CD4-positive, alpha-beta T cell treated with Interleukin-15 for 1 hour (primary cell): ENCODE measurements at regions not wholly inside any gene's neighbourhood (a gene's known extent, or its start where the extent isn't known, plus 50 kb on each side); places are given as distances from the start of the nearest gene placed in this dataset.
"Not testable (repeated sequence)": the region's sequence is repeated elsewhere in the genome, so short reads cannot be mapped to it uniquely, and the experiment has no call there.

Experiments used
- DNase-seq: peaks from one replicate; pipeline ENCODE4 v3.0.0-alpha.2; 2020

DNA sequence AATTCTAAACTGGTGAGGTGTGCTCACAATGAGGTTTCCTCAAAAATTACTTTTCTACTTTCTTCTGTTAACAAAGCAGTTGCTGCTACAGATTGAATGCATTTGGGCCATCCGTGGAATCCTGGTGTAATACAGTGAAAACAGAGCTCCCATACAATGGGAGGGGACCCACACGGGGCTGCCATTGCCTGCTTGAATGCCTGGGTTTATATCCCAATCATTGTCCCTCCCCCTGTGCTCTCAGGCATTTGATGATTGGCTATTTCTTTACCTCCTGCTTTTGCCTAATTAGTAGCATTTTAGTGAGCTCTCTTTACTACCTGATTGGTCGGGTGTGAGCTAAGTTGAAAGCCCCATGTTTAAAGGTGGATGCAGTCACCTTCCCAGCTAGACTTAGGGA lies 52.9 kb upstream of the CSF1 start:
- DNase-seq: not testable (repeated sequence)

DNA sequence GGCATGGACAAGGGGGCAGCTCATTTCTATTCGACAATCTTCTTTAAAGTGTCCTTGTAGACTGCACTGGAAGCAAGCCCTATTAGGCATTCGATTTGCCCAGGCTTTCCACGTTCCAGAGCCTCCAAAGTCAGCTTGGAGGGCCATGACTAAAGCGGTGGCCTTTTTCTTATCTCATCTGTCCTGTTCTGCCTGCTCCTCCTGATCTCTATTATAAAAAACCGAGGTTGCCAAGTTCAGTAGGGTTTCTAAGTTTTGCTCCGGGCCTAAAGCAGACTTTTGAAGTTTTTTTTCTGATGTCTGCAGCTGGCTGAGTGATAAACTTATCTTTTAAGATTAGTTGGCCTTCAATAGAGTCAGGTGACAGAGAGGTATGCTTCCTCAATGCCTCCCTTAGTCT lies 54.7 kb upstream of the CSF1 start:
- DNase-seq: not testable (repeated sequence)

DNA sequence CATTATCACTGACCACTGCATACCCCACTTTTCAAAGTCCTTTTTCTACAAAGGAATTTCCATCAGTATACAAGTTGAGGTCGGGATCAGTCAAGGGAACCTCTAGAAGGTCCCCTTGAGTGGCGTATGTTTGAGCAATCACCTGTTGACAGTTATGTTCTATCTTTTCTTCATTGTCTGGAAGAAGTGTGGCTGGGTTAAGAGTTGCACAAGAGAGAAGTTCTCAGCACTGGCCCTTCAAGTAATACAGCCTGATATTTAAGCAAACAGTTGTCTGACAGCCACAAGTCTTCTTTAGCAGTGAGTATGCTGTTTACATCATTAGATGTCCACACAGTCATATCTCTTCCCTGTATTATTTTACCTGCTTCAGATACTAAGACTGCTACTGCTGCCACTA lies 56.7 kb upstream of the CSF1 start:
- DNase-seq: not testable (repeated sequence)

DNA sequence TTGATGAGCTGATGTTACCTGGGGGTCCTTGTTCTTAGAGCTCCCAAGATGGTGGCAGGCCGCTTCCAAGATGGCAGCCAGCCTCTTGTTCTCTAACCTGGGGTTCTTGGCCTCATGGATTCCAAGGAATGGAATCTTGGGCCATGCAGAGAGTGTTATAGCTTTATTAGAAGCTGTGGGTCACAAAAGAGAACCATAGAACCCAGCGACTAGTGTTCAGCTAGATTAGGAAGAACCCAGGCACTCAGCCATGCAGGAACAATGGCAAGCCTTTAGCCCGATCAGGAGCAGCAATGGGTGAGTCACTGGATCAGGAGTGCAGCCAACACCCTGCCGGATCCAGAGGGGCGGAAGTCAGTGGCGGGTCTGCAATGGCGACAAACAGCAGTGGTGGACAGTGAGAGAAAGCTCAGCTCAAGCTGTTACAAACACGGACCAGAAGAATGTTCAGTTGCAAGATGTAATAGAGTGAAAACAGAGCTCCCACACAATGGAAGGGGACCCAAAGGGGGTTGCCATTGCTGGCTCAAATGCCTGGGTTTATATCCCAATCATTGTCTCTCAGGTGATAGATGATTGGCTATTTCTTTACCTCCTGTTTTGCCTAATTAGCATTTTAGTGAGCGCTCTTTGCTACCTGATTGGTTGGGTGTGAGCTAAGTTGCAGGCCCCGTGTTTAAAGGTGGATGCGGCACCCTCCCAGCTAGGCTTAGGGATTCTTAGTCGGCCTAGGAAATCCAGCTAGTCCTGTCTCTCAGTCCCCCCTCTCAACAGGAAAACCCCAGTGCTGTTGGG lies 58.2 kb upstream of the CSF1 start:
- DNase-seq: not testable (repeated sequence)

DNA sequence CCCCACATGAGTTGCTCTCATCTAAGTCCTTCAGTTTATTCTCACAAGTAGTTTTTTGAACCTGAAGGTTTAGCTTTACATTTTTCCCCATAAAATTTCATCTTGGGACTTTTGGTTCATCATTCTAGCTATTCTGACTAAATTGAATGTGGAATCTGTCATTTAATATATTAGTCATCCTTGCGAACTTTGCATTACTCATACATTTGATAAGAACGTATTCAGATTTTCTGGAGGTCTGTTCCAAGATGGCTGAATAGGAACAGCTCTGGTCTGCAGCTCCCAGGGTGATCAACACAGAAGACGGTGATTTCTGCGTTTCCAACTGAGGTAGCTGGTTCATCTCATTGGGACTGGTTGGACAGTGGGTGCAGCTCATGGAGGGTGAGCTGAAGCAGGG lies 59.8 kb upstream of the CSF1 start:
- no peak for DNase-seq

DNA sequence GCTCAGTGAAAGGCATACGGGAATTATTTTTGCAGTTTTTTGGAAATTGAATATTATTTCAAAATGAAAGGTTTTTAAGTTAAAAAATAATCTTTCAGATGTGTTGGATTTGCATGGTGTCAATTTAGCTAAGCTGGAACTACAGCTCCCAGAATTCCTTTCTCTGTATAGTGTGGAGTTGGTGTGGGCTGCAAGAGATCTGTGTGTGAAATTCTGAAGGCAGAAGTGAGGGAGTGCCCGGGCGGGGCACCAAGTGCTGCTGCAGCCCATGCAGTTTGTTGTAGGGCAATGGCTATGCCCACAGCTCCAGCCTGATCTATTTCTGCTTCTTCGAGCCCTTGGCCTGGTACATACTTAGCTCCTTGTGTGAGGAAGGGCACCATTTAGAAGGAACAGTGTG lies 60.5 kb upstream of the CSF1 start:
- no peak for DNase-seq

DNA sequence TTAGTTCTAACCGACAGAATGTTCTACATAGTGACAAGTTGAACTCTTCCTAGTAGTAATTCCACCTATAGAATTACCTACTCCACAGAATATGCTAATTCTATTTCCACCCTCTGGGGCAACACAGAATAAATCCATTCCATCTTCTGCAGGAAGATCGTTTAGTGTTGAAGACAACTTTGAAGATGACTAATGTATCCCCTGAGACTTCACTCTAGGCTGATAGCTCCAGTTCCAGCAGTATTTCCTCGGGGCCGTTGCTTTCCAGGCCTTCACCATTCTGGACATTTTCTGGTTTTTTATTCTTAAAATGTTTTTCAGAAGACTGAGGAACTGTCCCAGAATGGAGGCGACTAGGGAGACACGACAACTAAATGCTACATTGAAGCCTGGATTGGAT lies 61.0 kb upstream of the CSF1 start:
- DNase-seq: no peak

DNA sequence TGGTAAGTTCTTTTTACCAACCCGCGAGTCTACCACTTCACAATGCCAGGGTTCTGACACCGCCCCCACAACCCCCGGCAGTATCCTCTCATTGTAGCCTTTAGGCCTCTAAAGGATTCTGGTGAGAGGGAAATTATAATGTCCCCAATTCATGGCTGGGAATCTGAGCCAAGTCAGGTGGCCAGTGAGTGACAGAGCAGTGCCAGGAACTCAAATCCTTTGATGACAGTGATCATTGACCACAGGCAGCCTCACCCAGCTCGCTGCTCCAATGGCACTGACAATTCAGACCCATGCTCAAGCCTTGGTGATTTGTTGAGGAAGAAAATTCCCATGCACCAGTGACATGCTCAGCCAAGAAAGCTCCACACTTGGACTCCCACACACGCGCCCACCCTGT lies 63.4 kb upstream of the CSF1 start:
- DNase-seq: no peak

DNA sequence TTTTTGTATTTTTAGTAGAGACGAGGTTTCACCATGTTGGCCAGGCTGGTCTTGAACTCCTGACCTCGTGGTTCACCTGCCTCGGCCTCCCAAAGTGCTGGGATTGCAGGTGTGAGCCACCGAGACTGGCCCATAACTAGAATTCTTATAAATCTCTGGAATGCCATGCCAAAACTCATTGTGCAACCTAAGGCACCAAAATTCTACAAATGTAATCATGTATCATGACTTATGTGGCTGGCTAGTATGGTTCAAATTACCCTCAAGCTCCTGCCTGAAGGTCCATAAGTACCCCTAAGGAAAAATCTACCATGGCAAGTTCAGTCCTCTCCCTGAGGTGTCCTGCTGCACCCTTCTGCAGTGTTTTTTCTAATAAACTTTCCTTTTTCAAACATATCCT lies 63.8 kb upstream of the CSF1 start:
- DNase-seq: no peak

DNA sequence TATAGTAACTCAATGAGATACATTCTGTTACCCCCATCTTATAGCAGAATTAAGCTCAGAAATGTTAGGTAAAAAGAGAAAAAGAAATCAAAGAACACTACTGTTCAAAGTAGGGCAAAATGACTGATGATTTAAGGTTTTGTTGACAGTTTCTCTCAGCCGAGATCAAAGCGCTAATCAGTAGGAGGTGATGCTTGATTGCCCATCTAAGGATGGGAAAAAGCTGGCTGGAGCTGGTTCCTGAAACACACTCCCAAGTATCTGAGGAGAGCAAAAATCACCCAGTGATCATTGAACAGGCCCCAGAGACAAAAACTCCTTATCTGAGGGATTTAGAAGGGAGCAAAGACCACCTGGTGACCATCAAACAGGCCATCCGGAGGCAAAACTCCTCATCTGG lies 64.5 kb upstream of the CSF1 start:
- DNase-seq: no peak

DNA sequence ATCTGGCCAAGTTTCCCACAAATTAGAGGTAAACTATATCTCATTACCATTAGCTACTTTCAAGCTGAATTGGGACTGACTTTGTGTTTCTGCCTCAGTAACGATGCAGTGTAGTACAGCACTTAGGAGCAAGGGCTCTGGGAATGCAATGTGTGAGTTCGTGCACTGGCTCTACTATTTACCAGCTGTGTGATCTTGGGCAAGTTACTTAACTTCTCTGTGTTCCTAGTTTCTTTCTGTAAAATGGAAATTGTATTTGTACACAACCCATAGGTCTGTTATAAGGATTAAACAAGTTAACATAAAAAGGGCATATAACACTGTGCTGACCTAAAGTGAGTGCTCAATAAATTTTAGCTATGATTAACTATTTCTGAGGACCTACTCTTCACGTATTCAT lies 65.0 kb upstream of the CSF1 start:
- DNase-seq: no peak

DNA sequence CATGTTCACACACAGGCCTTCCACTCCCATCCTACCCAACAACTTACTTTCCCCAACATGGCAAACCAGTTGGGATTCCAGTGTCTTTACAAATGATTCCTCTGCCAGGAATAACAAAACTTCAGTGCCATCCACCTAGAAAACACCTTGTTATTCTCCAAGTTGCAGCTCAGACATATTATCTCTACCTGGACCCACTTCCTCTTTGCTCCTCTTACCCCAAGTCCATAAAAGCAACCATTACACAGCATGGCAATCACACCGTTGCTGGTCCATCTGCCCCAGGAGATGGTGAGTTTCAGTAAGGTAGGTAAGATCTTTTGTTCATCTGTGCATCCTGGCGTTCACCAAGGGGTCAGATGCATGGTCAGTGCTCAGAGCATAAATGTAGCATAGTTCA lies 66.0 kb upstream of the CSF1 start:
- no peak for DNase-seq

DNA sequence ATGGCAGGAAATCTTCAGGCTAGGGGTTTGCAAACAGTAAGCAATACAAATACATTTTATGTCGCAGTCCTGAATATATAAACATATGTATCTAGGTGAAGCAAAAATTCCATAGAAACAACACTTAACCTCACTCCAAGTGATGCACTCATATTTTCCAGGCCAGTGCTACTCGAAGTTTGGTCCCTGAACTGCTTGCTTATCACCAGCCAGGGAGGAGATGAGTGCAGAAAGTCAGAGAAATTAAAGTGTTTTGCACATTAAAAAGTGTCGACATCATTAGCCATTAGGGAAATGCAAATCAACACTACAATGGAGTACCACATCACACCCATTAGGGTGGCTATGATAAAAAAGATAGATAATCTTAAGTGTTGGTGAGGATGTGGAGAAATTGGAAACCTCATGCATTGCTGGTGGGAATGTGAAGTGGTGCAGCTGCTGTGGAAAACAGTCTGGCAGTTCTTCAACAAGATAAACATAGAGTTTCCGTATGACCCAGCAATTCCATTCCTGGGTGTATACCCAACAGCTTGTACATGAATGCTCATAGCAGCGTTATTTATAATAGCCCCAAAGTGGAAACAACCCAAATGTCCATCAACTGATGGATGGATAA lies 70.5 kb upstream of the CSF1 start:
- DNase-seq: no peak

DNA sequence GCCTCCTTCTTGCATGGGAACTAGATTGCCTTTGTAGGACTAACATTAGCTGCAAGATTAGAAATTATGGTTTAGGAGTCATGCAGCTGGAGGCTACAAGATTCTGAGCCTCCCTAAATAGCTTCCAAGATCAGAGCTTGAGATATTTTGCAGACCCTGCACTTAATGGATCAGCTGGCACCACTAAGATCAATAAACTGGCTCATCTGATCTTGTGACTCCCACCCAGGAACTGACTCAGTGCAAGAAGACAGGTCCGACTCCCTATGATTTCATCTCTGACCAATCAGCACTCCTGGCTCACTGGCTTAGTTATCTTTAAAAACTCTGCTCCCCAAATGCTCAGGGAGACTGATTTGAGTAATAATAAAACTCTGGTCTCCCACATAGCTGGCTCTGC lies 71.4 kb upstream of the CSF1 start:
- DNase-seq: not testable (repeated sequence)

DNA sequence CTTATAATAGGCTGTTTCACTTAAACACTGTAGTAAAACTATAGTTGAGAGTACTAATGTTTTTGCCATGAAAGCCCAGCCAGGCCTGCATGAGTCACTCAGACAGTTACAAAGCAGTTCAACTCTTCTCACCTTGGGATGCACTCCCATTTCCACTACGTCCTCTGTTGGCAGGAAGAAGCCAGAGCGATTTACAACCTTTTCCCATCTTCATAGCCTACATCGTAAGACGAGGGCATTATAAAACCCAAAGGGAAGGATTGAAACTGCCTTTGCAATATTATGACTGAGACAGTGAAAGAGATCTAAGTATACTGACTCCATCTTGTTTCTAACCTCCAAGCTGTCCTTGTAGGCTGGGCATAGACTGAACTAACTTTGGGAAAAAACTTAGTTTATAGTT lies 71.8 kb upstream of the CSF1 start:
- DNase-seq: no peak

DNA sequence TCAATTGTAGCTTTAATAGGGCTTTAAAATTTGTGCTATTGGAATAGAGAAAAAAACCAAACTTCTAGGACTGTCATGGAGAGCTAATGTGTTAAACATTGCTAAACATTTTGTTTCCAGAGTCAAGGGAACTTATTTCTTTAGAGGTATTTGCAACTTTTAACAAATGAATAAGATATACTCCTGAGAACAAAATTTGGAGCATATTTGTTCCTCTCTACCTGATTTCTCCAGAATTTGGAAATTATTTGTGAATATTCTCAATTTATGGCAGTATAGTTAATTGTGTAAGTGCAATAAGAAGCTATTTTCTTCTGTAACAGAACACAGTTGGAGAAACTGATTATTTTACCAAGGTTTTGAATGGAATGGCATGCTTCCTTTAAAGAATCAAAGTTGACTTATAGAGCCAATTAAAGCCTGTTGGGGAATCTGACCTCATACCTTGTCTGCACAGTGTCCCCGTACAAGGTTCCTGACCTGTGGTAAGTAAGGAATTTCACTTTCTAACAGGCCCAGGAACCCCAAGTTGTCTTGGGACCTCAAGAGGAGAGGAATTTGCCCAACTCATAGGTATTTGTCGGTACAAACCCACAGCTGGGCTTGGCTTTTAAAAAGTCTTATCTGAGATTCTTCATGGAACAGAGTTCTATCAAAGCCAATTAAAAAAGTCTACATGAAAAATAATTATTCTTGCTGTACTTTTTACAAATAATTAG lies 72.6 kb upstream of the CSF1 start:
- DNase-seq: no peak

DNA sequence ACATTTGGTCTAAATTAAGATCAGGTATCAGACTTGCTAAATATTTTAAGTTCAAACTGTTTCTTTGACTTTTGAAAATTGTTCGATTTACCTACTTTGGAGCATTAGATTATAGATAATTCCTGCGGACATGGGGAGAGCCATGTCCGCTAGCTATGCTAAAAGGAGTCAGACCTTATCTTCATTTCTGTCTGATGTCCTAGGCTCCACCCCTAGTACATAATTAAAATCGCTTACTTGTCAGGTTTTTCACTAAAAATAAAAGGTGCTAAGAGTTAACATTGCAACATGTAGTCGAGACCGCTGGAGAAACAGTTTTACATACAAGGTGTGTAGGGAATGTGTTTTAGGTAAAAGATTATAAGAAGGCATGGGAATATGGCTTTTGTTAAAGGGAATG lies 71.9 kb upstream of the EPS8L3 start:
- not testable (repeated sequence) for DNase-seq

DNA sequence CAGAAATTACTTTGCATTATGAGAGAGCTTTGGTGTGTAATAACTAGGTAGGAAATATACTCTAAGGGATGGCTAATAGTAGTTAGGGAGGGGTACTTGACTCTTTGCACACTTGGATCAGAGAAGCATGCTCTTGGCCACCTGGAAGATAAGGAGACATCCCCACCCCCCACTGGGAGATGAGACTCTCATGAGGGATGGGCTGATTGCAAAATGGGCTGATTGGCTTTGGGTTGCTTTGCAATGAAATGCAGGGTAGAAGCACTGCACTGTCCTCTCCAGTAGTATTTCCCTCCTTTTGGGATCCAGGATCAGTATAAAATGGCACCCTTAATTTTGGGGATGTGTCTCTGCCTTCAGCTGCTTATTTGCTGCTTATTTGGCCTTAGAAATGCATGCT lies 71.2 kb upstream of the EPS8L3 start:
- no peak for DNase-seq

DNA sequence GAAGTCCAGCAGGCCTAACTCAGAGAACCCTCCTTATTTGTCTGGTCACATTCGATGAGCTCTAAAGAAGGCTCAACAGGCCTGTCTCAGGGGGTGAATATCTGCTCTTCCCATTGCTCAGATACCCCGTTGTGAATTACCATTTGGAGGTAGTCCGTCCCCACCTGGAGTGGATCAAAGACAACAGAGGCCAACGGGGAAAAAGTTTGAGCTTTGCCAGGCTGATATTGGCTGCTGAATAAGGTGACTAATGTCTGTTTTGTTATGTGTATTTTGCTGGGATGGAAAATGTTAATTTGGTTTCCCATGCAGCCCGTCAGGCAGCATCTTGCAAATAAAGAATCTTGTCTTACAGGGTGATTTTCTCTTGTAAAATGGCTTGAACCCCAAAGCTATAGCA lies 69.2 kb upstream of the EPS8L3 start:
- DNase-seq: no peak

DNA sequence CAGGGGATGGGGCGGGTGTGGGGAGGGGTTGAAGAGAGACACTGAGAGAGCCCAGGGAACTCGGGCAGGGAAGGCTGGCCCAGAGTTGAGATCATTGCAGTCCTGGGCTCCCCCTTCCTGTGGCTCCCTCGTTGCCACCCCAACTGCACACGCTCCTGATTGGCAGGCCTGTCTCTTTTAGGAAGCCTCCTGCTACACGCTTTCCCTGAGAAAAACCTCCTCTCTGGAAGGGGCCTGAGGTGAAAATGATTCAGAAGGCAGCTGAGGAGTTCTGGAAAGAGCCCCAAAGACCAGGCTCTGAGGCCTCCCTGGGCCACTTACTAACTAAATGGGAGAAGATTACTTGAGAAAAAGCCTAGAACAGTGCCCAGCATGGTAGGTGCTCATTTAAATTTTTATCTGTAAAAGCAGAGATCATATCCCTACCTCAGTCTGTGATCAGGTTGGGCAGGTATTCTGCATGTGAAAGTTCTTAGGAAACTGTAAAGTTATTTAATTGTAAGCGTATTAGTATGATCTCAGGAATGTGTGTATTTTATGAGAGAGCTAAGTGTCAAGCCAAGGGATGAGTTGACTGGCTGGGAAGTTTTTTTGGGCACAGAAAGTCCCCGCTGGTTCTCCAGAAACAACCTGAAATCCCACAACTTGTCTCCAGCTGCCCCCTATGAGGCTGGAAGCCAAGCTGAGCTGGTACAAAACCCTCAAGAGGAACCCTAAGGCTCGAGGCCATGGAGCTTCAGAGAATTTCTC lies 65.2 kb upstream of the EPS8L3 start:
- no peak for DNase-seq

DNA sequence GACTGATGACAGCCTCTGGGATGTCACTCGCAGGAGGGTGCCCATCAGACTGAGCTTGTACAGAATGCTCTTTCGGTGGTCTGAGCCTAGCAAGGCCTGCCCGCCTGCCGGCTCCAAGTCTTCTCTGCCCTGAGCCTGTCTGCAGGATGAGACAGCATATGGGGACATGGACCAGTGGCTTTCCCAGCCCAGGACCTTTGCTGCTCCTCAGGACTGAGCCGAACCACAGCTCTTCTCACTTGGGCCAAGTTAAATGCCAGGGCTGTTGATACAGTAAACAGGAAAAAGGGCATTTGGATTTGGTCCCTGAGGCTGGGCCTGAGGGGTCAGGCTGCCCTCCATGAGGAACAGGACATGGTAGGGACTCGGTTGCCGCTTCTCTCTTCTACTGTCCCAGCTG lies 64.3 kb upstream of the EPS8L3 start:
- no peak for DNase-seq

DNA sequence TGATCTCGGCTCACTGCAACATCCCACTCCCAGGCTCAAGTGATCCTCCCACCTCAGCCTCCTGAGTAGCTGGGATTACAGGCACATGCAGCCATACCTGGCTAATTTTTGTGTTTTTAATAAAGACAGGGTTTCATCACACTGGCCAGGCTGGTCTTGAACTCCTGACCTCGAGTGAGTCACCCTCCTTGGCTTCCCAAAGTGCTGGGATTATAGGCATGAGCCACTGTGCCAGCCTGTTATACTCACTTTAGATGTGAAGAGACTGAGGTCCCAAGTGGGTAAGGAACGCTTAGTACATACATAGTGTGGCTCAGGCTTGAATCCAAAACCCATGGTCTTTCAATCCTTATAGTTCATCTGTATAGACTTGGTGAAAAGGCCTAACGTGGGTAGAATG lies 63.7 kb upstream of the EPS8L3 start:
- no peak for DNase-seq

DNA sequence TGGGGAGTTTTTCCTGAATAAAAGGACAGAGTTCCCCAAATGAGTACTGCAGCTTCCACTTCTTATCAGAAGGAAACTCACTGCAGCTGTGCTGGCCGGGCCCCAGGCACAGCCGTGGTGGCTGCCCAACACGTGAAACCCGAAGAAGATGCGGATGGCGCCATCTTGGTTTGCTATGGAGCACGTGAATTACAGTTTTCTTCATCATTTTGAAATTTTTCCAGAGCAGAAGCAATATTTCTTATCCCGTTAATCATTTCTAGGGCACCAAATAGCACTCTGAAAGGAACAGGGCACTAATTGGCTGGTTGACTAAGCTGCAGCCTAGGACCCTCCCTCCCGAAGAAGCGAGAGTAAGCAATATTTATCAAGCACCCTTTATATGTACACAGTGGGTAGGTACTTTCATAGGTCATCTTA lies 63.2 kb upstream of the EPS8L3 start:
- DNase-seq: no peak

DNA sequence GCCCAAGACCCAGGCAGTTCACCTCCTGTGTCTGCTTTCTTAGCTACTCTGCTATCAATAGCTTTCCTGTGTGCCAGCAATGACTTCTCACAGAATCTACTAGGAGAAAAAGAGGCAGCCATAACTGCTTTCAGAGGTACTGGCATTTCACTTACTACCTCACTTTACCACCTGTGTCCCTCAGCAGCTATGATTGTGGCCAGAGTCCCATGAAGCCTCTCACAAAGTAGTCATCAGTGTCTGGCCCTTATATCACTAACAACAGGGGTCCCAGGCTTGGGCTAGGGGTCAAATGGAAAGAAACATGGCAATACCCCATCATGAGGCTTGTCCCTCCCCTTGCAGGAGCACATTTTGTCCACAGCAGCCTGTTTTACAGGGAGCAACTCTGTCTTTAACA lies 62.7 kb upstream of the EPS8L3 start:
- DNase-seq: no peak
